ENCODE measurements at regions not wholly inside any gene's neighbourhood (a gene's known extent, or its start where the extent isn't known, plus 50 kb on each side); places are given as distances from the start of the nearest gene placed in this dataset.

GRCh38 chr1:5651964-5652821 lies 340.0 kb downstream of the NPHP4 start:
- no peak for TF ChIP-seq CTCF (IDR thresholded peaks at IDR 0.05; ENCODE audit: control insufficient read depth, extremely low read depth, insufficient read depth)
- no peak for DNase-seq (ENCODE audit: low read depth)

DNA sequence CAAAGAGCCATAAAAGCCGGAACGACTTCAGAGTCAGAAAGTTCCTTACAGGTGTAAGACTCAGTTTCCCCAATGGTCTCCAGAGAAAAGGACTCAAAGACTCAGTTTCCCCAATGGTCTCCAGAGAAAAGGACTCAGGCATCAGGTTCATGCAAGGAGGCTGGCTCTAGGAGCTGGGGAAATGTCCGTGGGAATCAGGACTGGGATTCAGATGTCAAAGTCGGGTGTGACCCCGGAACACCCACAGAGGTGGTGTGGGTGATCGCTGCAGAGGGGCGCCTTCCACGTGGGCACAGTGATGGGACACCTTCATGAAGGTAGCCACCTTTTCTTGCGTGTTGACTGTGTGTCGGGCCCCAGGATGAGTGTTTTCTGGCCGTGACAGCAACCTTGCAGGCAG lies 340.8 kb downstream of the NPHP4 start:
- TF ChIP-seq CTCF (IDR thresholded peaks at IDR 0.05; ENCODE audit: control insufficient read depth, extremely low read depth, insufficient read depth) = no peak
- no peak for DNase-seq (ENCODE audit: low read depth)
- no peak overlapping the region for H3K4me3 ChIP-seq (ENCODE audit: low read depth, low read length)

More at GRCh38 chr1:5651964-5652821, 340.0 kb downstream of the NPHP4 start:
- no peak overlapping the region for H3K4me3 ChIP-seq (ENCODE audit: low read depth, low read length)

GRCh38 chr1:5651027-5651410 lies 341.2 kb downstream of the NPHP4 start:
- no peak for TF ChIP-seq CTCF (IDR thresholded peaks at IDR 0.05; ENCODE audit: control insufficient read depth, extremely low read depth, insufficient read depth)
- no peak overlapping the region for H3K4me3 ChIP-seq (ENCODE audit: low read depth, low read length)
- DNase-seq (ENCODE audit: low read depth) = no peak

GRCh38 chr1:5650283-5651026 lies 341.8 kb downstream of the NPHP4 start:
- no peak for DNase-seq (ENCODE audit: low read depth)
- TF ChIP-seq CTCF (IDR thresholded peaks at IDR 0.05; ENCODE audit: control insufficient read depth, extremely low read depth, insufficient read depth) = no peak
- no peak overlapping the region for H3K4me3 ChIP-seq (ENCODE audit: low read depth, low read length)

DNA sequence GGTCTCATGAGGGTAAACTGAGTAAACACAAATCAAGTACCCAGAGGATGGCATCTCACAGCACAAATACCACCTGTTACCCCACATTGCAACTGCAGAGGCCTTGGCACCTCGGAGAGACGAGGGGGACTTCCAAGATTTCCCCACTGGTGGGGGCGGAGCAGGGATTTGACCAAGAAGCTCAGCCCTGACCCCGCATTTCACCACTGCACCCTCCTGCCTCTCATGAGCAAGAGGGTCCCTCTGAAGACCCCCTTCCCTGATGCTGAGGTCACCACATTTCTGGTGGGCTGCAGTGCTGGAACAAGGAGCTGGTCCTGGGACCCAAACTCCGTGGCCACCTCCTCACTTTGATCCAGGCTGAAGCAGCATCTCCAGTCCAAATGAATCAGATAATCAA lies 342.4 kb downstream of the NPHP4 start:
- no peak for DNase-seq (ENCODE audit: low read depth)
- H3K4me3 ChIP-seq (ENCODE audit: low read depth, low read length) = no peak overlapping the region
- no peak for TF ChIP-seq CTCF (IDR thresholded peaks at IDR 0.05; ENCODE audit: control insufficient read depth, extremely low read depth, insufficient read depth)

DNA sequence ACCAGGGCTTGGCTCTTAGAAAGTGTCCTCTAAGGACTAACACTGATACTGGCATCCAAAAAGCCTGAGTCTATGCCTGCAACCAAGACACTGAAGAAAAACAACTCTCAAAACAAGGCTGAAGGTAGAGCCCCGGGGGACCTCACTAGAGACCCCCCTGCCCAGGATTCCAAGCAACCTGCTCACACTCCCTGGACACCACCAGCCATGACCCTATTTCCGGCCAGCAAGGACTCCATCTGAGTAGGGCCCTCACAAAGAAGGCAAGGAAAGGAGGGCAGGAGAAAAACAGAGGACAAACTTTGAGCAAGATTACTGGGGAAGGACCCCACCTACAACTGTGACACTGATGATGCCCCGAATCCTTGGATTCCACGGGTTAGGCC lies 343.1 kb downstream of the NPHP4 start:
- H3K4me3 ChIP-seq (ENCODE audit: low read depth, low read length) = no peak overlapping the region
- no peak for DNase-seq (ENCODE audit: low read depth)
- no peak for TF ChIP-seq CTCF (IDR thresholded peaks at IDR 0.05; ENCODE audit: control insufficient read depth, extremely low read depth, insufficient read depth)
